ENCODE measurements at regions not wholly inside any gene's neighbourhood (a gene's known extent, or its start where the extent isn't known, plus 50 kb on each side); places are given as distances from the start of the nearest gene placed in this dataset.

GRCh38 chr2:239703834-239704233, 303.0 kb upstream of the HDAC4 start:
- no peaks in the 10 kb centered on the region for H3K4me1 ChIP-seq (ENCODE audit: control insufficient read depth in 2 of 2, insufficient read depth in 2 of 2, low read length in 2 of 2)

GRCh38 chr2:239700686-239701345, 300.0 kb upstream of the HDAC4 start:
- 96% methylated on average over 10 of the region's 10 CpGs for WGBS
- DNase-seq (ENCODE audit: low read depth in 6 of 9, low spot score in 9 of 9), result no peak
- no peaks in the 10 kb centered on the region for H3K4me1 ChIP-seq (ENCODE audit: control insufficient read depth in 2 of 2, insufficient read depth in 2 of 2, low read length in 2 of 2)

More at GRCh38 chr2:239703834-239704233, 303.0 kb upstream of the HDAC4 start:
- Histone ChIP-seq H3K27me3 (ENCODE audit: control insufficient read depth in 2 of 2, insufficient read depth in 1 of 2, low read length in 1 of 2) (no peaks in the 10 kb centered on the region), H3K36me3 (ENCODE audit: control insufficient read depth in 2 of 2, insufficient read depth in 2 of 2, low read length in 1 of 2) (no peaks in the 10 kb centered on the region), H3K9me3 (ENCODE audit: control insufficient read depth in 2 of 2, insufficient read depth in 1 of 2, low read length in 1 of 2) (no peaks in the 10 kb centered on the region), H3K27ac (ENCODE audit: low read depth in 1 of 2, low read length in 1 of 2) (no peak overlapping the region), H3K4me3 (ENCODE audit: low read length in 2 of 2) (no peak overlapping the region)
- WGBS, result 97% methylated on average over 3 of the region's 3 CpGs
- DNase-seq (ENCODE audit: low read depth in 6 of 9, low spot score in 9 of 9), result no peak

GRCh38 chr2:239697399-239698164, 296.8 kb upstream of the HDAC4 start:
- Histone ChIP-seq H3K9me3 (ENCODE audit: control insufficient read depth in 2 of 2, insufficient read depth in 1 of 2, low read length in 1 of 2) (peaks cover 0 to 4% of the 10 kb centered on the region in 2 donors), H3K27ac (ENCODE audit: low read depth in 1 of 2, low read length in 1 of 2) (no peak overlapping the region), H3K27me3 (ENCODE audit: control insufficient read depth in 2 of 2, insufficient read depth in 1 of 2, low read length in 1 of 2) (no peaks in the 10 kb centered on the region), H3K4me1 (ENCODE audit: control insufficient read depth in 2 of 2, insufficient read depth in 2 of 2, low read length in 2 of 2) (no peaks in the 10 kb centered on the region), H3K4me3 (ENCODE audit: low read length in 2 of 2) (no peak overlapping the region), H3K36me3 (ENCODE audit: control insufficient read depth in 2 of 2, insufficient read depth in 2 of 2, low read length in 1 of 2) (no peaks in the 10 kb centered on the region)
- WGBS, result 97% methylated on average over 22 of the region's 22 CpGs
- DNase-seq (ENCODE audit: low read depth in 6 of 9, low spot score in 9 of 9), result no peak

More at GRCh38 chr2:239700686-239701345, 300.0 kb upstream of the HDAC4 start:
- H3K9me3 ChIP-seq (ENCODE audit: control insufficient read depth in 2 of 2, insufficient read depth in 1 of 2, low read length in 1 of 2), result peaks cover 0 to 4% of the 10 kb centered on the region in 2 donors
- no peaks in the 10 kb centered on the region for H3K36me3 ChIP-seq (ENCODE audit: control insufficient read depth in 2 of 2, insufficient read depth in 2 of 2, low read length in 1 of 2)
- no peak overlapping the region for H3K27ac ChIP-seq (ENCODE audit: low read depth in 1 of 2, low read length in 1 of 2)
- no peak overlapping the region for H3K4me3 ChIP-seq (ENCODE audit: low read length in 2 of 2)
- no peaks in the 10 kb centered on the region for H3K27me3 ChIP-seq (ENCODE audit: control insufficient read depth in 2 of 2, insufficient read depth in 1 of 2, low read length in 1 of 2)

DNA sequence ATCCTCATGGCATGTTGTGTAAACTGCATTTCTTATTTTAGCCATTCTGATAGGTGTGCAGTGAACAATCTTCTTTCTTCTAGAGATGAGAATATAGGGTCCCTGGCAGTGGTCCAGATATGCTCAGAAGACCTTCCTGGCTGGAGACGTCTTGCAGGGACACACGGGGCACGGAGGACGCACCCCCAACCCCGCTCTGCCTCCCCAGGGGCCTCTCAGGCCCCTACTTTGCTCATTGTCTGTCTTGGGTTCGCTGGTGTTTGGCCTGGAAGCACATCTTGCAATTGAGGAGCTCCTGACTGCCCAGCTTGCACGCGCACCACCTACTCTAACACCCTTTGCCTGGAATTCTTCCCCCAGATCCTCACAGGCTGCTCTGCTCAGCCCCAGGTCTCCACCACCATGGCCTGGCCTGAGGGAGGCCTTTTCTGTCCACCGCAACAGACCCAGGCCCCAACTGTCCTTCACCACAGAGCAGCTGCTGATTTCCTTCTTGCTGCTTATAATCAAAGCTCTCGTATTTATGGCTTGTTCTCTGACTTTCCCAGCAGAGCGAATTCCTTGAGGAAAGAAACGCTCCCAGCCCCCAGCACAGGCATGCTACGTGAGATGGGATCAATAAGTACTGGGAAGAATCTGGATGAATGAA, 295.9 kb upstream of the HDAC4 start:
- no peaks in the 10 kb centered on the region for H3K36me3 ChIP-seq (ENCODE audit: control insufficient read depth in 2 of 2, insufficient read depth in 2 of 2, low read length in 1 of 2)
- no peak for DNase-seq (ENCODE audit: low read depth in 6 of 9, low spot score in 9 of 9)
- peaks cover 0 to 4% of the 10 kb centered on the region in 2 donors for H3K9me3 ChIP-seq (ENCODE audit: control insufficient read depth in 2 of 2, insufficient read depth in 1 of 2, low read length in 1 of 2)
- H3K4me1 ChIP-seq (ENCODE audit: control insufficient read depth in 2 of 2, insufficient read depth in 2 of 2, low read length in 2 of 2), result no peaks in the 10 kb centered on the region
- H3K27me3 ChIP-seq (ENCODE audit: control insufficient read depth in 2 of 2, insufficient read depth in 1 of 2, low read length in 1 of 2), result no peaks in the 10 kb centered on the region
- H3K27ac ChIP-seq (ENCODE audit: low read depth in 1 of 2, low read length in 1 of 2), result no peak overlapping the region
- WGBS, result 92% methylated on average over 13 of the region's 13 CpGs
- no peak overlapping the region for H3K4me3 ChIP-seq (ENCODE audit: low read length in 2 of 2)

GRCh38 chr2:239695728-239696240, 295.0 kb upstream of the HDAC4 start:
- WGBS, result 86% methylated on average over 14 of the region's 14 CpGs
- Histone ChIP-seq H3K27me3 (ENCODE audit: control insufficient read depth in 2 of 2, insufficient read depth in 1 of 2, low read length in 1 of 2) (no peaks in the 10 kb centered on the region), H3K9me3 (ENCODE audit: control insufficient read depth in 2 of 2, insufficient read depth in 1 of 2, low read length in 1 of 2) (peaks cover 0 to 4% of the 10 kb centered on the region in 2 donors), H3K4me3 (ENCODE audit: low read length in 2 of 2) (no peak overlapping the region), H3K4me1 (ENCODE audit: control insufficient read depth in 2 of 2, insufficient read depth in 2 of 2, low read length in 2 of 2) (no peaks in the 10 kb centered on the region), H3K27ac (ENCODE audit: low read depth in 1 of 2, low read length in 1 of 2) (no peak overlapping the region), H3K36me3 (ENCODE audit: control insufficient read depth in 2 of 2, insufficient read depth in 2 of 2, low read length in 1 of 2) (no peaks in the 10 kb centered on the region)
- no peak for DNase-seq (ENCODE audit: low read depth in 6 of 9, low spot score in 9 of 9)

GRCh38 chr2:239695106-239695727, 294.4 kb upstream of the HDAC4 start:
- peaks cover 0 to under 1% of the 10 kb centered on the region in 2 donors for H3K4me1 ChIP-seq (ENCODE audit: control insufficient read depth in 2 of 2, insufficient read depth in 2 of 2, low read length in 2 of 2)
- peaks cover 0 to 4% of the 10 kb centered on the region in 2 donors for H3K9me3 ChIP-seq (ENCODE audit: control insufficient read depth in 2 of 2, insufficient read depth in 1 of 2, low read length in 1 of 2)
- H3K27ac ChIP-seq (ENCODE audit: low read depth in 1 of 2, low read length in 1 of 2), result no peak overlapping the region
- H3K36me3 ChIP-seq (ENCODE audit: control insufficient read depth in 2 of 2, insufficient read depth in 2 of 2, low read length in 1 of 2), result no peaks in the 10 kb centered on the region
- no peak overlapping the region for H3K4me3 ChIP-seq (ENCODE audit: low read length in 2 of 2)
- WGBS, result 96% methylated on average over 6 of the region's 6 CpGs
- no peak for DNase-seq (ENCODE audit: low read depth in 6 of 9, low spot score in 9 of 9)
- H3K27me3 ChIP-seq (ENCODE audit: control insufficient read depth in 2 of 2, insufficient read depth in 1 of 2, low read length in 1 of 2), result no peaks in the 10 kb centered on the region

DNA sequence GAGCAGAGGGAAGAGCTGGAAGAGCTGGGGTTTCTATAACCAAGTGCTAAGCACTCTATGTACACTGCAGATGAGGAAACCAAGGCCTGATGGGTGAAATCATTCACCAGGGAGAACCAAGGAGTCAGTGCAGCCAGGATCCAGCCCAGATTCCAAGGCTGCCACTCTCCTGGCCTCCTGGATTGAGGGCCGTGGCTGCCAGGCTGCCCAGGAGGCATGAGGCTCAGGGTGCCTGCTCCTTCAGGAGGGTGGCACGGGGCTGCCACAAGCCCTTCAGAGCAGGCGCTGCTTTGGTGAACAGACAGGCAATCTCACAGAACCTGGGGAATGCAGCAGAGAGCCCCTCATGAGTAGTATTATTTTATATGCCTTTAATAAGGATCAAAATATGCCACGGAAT, 293.7 kb upstream of the HDAC4 start:
- Histone ChIP-seq H3K27ac (ENCODE audit: low read depth in 1 of 2, low read length in 1 of 2) (no peak overlapping the region), H3K4me3 (ENCODE audit: low read length in 2 of 2) (no peak overlapping the region), H3K9me3 (ENCODE audit: control insufficient read depth in 2 of 2, insufficient read depth in 1 of 2, low read length in 1 of 2) (peaks cover 0 to 4% of the 10 kb centered on the region in 2 donors), H3K36me3 (ENCODE audit: control insufficient read depth in 2 of 2, insufficient read depth in 2 of 2, low read length in 1 of 2) (no peaks in the 10 kb centered on the region), H3K4me1 (ENCODE audit: control insufficient read depth in 2 of 2, insufficient read depth in 2 of 2, low read length in 2 of 2) (peaks cover 0 to 2% of the 10 kb centered on the region in 2 donors), H3K27me3 (ENCODE audit: control insufficient read depth in 2 of 2, insufficient read depth in 1 of 2, low read length in 1 of 2) (peaks cover 0 to 2% of the 10 kb centered on the region in 2 donors)
- no peak for DNase-seq (ENCODE audit: low read depth in 6 of 9, low spot score in 9 of 9)
- 79% methylated on average over 4 of the region's 4 CpGs for WGBS

GRCh38 chr2:239693761-239694415, 293.1 kb upstream of the HDAC4 start:
- H3K4me1 ChIP-seq (ENCODE audit: control insufficient read depth in 2 of 2, insufficient read depth in 2 of 2, low read length in 2 of 2), result peaks cover 0 to 2% of the 10 kb centered on the region in 2 donors
- no peak overlapping the region for H3K27ac ChIP-seq (ENCODE audit: low read depth in 1 of 2, low read length in 1 of 2)
- peaks cover 0 to 4% of the 10 kb centered on the region in 2 donors for H3K9me3 ChIP-seq (ENCODE audit: control insufficient read depth in 2 of 2, insufficient read depth in 1 of 2, low read length in 1 of 2)
- H3K36me3 ChIP-seq (ENCODE audit: control insufficient read depth in 2 of 2, insufficient read depth in 2 of 2, low read length in 1 of 2), result no peaks in the 10 kb centered on the region
- H3K27me3 ChIP-seq (ENCODE audit: control insufficient read depth in 2 of 2, insufficient read depth in 1 of 2, low read length in 1 of 2), result peaks cover 0 to 2% of the 10 kb centered on the region in 2 donors
- no peak overlapping the region for H3K4me3 ChIP-seq (ENCODE audit: low read length in 2 of 2)
- whole genome bisulfite sequencing, result 94% methylated on average over 9 of the region's 9 CpGs
- DNase-seq (ENCODE audit: low read depth in 6 of 9, low spot score in 9 of 9), result no peak
